ENCODE measurements at regions not wholly inside any gene's neighbourhood (a gene's known extent, or its start where the extent isn't known, plus 50 kb on each side); places are given as distances from the start of the nearest gene placed in this dataset.
A peak's percentile ranks its signal among the peaks of the same experiment; 100 is the strongest.
"Not testable (repeated sequence)": the region's sequence is repeated elsewhere in the genome, so short reads cannot be mapped to it uniquely, and the experiment has no call there.

- DNase-seq, result no peak
These were observed 85.3 kb upstream of the SIRPA start for GRCh38 chr20:1809611-1810510.

- no peak for DNase-seq
These were observed 86.1 kb upstream of the SIRPA start for GRCh38 chr20:1809131-1809572.

GRCh38 chr20:1808101-1808500 lies 87.1 kb upstream of the SIRPA start:
- DNase-seq, result no peak

- DNase-seq, result no peak
These were observed 87.8 kb upstream of the SIRPA start for GRCh38 chr20:1807394-1807793.

- DNase-seq, result no peak
These were observed 88.8 kb upstream of the SIRPA start for GRCh38 chr20:1806456-1806855.

- DNase-seq, result no peak
These were observed 89.4 kb upstream of the SIRPA start for GRCh38 chr20:1805816-1806215.

- no peak for DNase-seq
These were observed 90.0 kb upstream of the SIRPA start for GRCh38 chr20:1805161-1805581.

- no peak for DNase-seq
These were observed 90.7 kb upstream of the SIRPA start for GRCh38 chr20:1804554-1804956.

GRCh38 chr20:1803932-1804501 lies 91.2 kb upstream of the SIRPA start:
- no peak for DNase-seq

- peak; percentile 61 for DNase-seq
These were observed 91.9 kb upstream of the SIRPA start for GRCh38 chr20:1803061-1803931.

- peak; percentile 74 for DNase-seq
These were observed 92.7 kb upstream of the SIRPA start for GRCh38 chr20:1802385-1803060.

- no peak for DNase-seq
These were observed 93.3 kb upstream of the SIRPA start for GRCh38 chr20:1801929-1802306.

GRCh38 chr20:1801225-1801928 lies 93.8 kb upstream of the SIRPA start:
- no peak for DNase-seq

GRCh38 chr20:1800777-1801176 lies 94.4 kb upstream of the SIRPA start:
- DNase-seq, result no peak

GRCh38 chr20:1800180-1800579 lies 95.0 kb upstream of the SIRPA start:
- no peak for DNase-seq

- DNase-seq, result not testable (repeated sequence)
These were observed 95.5 kb upstream of the SIRPA start for GRCh38 chr20:1799746-1800145.

- DNase-seq, result no peak
These were observed 96.2 kb upstream of the SIRPA start for GRCh38 chr20:1798982-1799381.

- no peak for DNase-seq
These were observed 101.4 kb upstream of the SIRPA start for GRCh38 chr20:1793821-1794220.

GRCh38 chr20:1792274-1792673 lies 102.9 kb upstream of the SIRPA start:
- no peak for DNase-seq

GRCh38 chr20:1790386-1790785 lies 104.8 kb upstream of the SIRPA start:
- DNase-seq, result no peak

- no peak for DNase-seq
These were observed 107.2 kb upstream of the SIRPA start for GRCh38 chr20:1788044-1788443.

- no peak for DNase-seq
These were observed 108.7 kb upstream of the SIRPA start for GRCh38 chr20:1786486-1786885.

Data from activated CD8-positive, alpha-beta memory T cell treated with anti-CD3 and anti-CD28 coated beads, Interleukin-2, amount 50 U/mL, for 48 hours (primary cell).